Liver (tissue), 8 donors: ENCODE measurements at regions not wholly inside any gene's neighbourhood (a gene's known extent, or its start where the extent isn't known, plus 50 kb on each side); places are given as distances from the start of the nearest gene placed in this dataset.

Experiments
- DNase-seq: peaks from one replicate; pipeline ENCODE4 v3.0.0-alpha.2; 2017; ENCODE audit warnings: low spot score
- H3K27ac ChIP-seq, 2 donors: one replicate each; pipeline ENCODE4 v1.7.0; 2013; ENCODE audit warnings: inconsistent platforms in 2 of 2, low read length in 2 of 2, control low read depth in 1 of 2, low read depth in 1 of 2, mild to moderate bottlenecking in 1 of 2
- H3K27me3 ChIP-seq, 4 donors: one replicate each; pipeline versions ENCODE4 v1.6.1 to v1.7.0; 2013; ENCODE audit warnings: low read length in 3 of 4, inconsistent platforms in 1 of 4, mild to moderate bottlenecking in 1 of 4, moderate library complexity in 1 of 4; ENCODE audit not compliant: control insufficient read depth in 4 of 4, insufficient read depth in 4 of 4
- H3K36me3 ChIP-seq, 4 donors: one replicate each; pipeline versions ENCODE4 v1.6.1 to v1.7.0; 2013; ENCODE audit warnings: low read length in 3 of 4, mild to moderate bottlenecking in 3 of 4, low read depth in 1 of 4, moderate library complexity in 1 of 4; ENCODE audit not compliant: control insufficient read depth in 4 of 4, insufficient read depth in 3 of 4
- H3K4me1 ChIP-seq, 4 donors: one replicate each; pipeline versions ENCODE4 v1.6.1 to v1.7.0; 2013; ENCODE audit warnings: low read length in 3 of 4, mild to moderate bottlenecking in 3 of 4, moderate library complexity in 1 of 4; ENCODE audit not compliant: control insufficient read depth in 4 of 4, insufficient read depth in 4 of 4
- H3K4me3 ChIP-seq, 3 donors: one replicate each; pipeline versions ENCODE4 v1.6.1 to v1.7.0; 2013; ENCODE audit warnings: low read length in 3 of 3, control low read depth in 1 of 3, low read depth in 1 of 3, mild to moderate bottlenecking in 1 of 3
- H3K9ac ChIP-seq, 2 donors: one replicate each; pipeline ENCODE4 v1.7.0; 2013; ENCODE audit warnings: low read length in 2 of 2, mild to moderate bottlenecking in 2 of 2, moderate library complexity in 2 of 2, control low read depth in 1 of 2, low read depth in 1 of 2
- H3K9me3 ChIP-seq, 4 donors: one replicate each; pipeline versions ENCODE4 v1.6.1 to v1.7.0; 2013; ENCODE audit warnings: low read length in 3 of 4; ENCODE audit not compliant: control insufficient read depth in 4 of 4
- FOXA1 ChIP-seq: IDR thresholded peaks from 2 replicates; pipeline ENCODE4 v1.6.1; 2016; ENCODE audit warnings: antibody characterized with exemption
- GABPA ChIP-seq, 2 donors: IDR thresholded peaks in 1 of 2; conservative IDR thresholded peaks in 1 of 2; 2 replicates each; pipeline ENCODE4 v1.6.1; 2016; ENCODE audit warnings: antibody characterized with exemption in 2 of 2, mild to moderate bottlenecking in 1 of 2, moderate library complexity in 1 of 2
- HNF4A ChIP-seq, 2 donors: conservative IDR thresholded peaks; 2 replicates each; pipeline ENCODE4 v1.6.1; 2016; ENCODE audit warnings: antibody characterized with exemption in 2 of 2, mild to moderate bottlenecking in 2 of 2
- HNF4G ChIP-seq: IDR thresholded peaks from 2 replicates; pipeline ENCODE4 v1.6.1; 2016; ENCODE audit warnings: antibody characterized with exemption
- JUND ChIP-seq, 2 donors: IDR thresholded peaks; 2 replicates each; pipeline ENCODE4 v1.6.1; 2016; ENCODE audit warnings: antibody characterized with exemption in 2 of 2
- RAD21 ChIP-seq, 2 donors: IDR thresholded peaks; 2 replicates each; pipeline ENCODE4 v1.6.1; 2016; ENCODE audit warnings: antibody characterized with exemption in 2 of 2, mild to moderate bottlenecking in 2 of 2
- RXRA ChIP-seq, 2 donors: IDR thresholded peaks; 2 replicates each; pipeline ENCODE4 v1.6.1; 2017 to 2018; ENCODE audit warnings: antibody characterized with exemption in 2 of 2, mild to moderate bottlenecking in 1 of 2
- TAF1 ChIP-seq: conservative IDR thresholded peaks from 2 replicates; pipeline ENCODE4 v1.6.1; 2016; ENCODE audit warnings: antibody characterized with exemption, mild to moderate bottlenecking
- YY1 ChIP-seq: IDR thresholded peaks from 2 replicates; pipeline ENCODE4 v1.6.1; 2016; ENCODE audit warnings: antibody characterized with exemption, mild to moderate bottlenecking
- WGBS: extraction: QIAGEN DNeasy Blood & Tissue Kit; methylation state at CpG from one replicate; pipeline ENCODE4 v1.1.7; 2013; 5-methylcytosine and 5-hydroxymethylcytosine counted together
- TF ChIP-seq, protein P1 (sequence below): fragments of 150-350 bp; IDR thresholded peaks from 2 replicates; pipeline ENCODE4 v1.5.1; 2017; ENCODE audit warnings: improper control_type of control experiment, low read depth, low read length; ENCODE audit not compliant: missing input control
- TF ChIP-seq, protein P2 (sequence below): IDR thresholded peaks from 2 replicates; pipeline ENCODE4 v1.6.1; 2016; ENCODE audit warnings: antibody characterized with exemption
- TF ChIP-seq, protein P3 (sequence below): IDR thresholded peaks from 2 replicates; pipeline ENCODE4 v1.6.1; 2016; ENCODE audit warnings: antibody characterized with exemption
- TF ChIP-seq, protein P4 (sequence below): IDR thresholded peaks from 2 replicates; pipeline ENCODE4 v1.6.1; 2016; ENCODE audit warnings: antibody characterized with exemption, mild to moderate bottlenecking
- donor health status: healthy.
- donor health status: healthy.
- donor health status: healthy.
- donor health status: healthy.
- donor health status: healthy.

DNA sequence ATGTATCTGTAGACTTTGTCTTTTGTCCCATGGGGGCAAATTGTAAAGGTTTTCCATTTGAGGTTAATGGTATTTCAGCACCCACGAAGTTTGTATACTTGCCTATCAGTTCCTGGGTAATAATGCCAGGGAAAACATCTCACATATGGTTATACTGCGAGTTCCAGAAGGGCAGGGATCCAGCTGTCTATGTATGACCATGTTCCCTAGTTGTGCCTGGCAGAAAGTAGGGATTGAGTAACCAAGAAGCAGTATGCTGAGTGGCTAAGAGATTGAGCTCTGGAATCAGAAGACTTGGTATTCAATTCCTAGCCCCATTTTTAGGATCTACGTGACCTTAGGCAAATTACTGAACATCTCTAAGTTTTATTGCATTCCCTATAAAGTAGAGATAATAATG lies 173.2 kb upstream of the PWP1 start:
- no peak for DNase-seq
- H3K27me3 ChIP-seq = no peaks in the 10 kb centered on the region
- no peaks in the 10 kb centered on the region for H3K9me3 ChIP-seq
- H3K9ac ChIP-seq = no peak overlapping the region
- TF ChIP-seq, protein P1, sequence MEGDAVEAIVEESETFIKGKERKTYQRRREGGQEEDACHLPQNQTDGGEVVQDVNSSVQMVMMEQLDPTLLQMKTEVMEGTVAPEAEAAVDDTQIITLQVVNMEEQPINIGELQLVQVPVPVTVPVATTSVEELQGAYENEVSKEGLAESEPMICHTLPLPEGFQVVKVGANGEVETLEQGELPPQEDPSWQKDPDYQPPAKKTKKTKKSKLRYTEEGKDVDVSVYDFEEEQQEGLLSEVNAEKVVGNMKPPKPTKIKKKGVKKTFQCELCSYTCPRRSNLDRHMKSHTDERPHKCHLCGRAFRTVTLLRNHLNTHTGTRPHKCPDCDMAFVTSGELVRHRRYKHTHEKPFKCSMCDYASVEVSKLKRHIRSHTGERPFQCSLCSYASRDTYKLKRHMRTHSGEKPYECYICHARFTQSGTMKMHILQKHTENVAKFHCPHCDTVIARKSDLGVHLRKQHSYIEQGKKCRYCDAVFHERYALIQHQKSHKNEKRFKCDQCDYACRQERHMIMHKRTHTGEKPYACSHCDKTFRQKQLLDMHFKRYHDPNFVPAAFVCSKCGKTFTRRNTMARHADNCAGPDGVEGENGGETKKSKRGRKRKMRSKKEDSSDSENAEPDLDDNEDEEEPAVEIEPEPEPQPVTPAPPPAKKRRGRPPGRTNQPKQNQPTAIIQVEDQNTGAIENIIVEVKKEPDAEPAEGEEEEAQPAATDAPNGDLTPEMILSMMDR = no peak
- TF ChIP-seq FOXA1 (no peak), RXRA (IDR thresholded peaks at IDR 0.05) (no peak), HNF4G (no peak), HNF4A (conservative IDR thresholded peaks at IDR 0.05) (no peak), TAF1 (no peak), GABPA (IDR thresholded peaks at IDR 0.05 in 1 of 2, conservative IDR thresholded peaks at IDR 0.05 in 1 of 2) (no peak), RAD21 (IDR thresholded peaks at IDR 0.05) (no peak)
- TF ChIP-seq, protein P2, sequence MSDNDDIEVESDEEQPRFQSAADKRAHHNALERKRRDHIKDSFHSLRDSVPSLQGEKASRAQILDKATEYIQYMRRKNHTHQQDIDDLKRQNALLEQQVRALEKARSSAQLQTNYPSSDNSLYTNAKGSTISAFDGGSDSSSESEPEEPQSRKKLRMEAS = no peak
- H3K4me1 ChIP-seq = peaks cover 0 to 5% (median 4%) of the 10 kb centered on the region in 4 donors
- H3K27ac ChIP-seq = no peak overlapping the region
- 76% methylated on average over 3 of the region's 3 CpGs for WGBS
- no peak overlapping the region for H3K4me3 ChIP-seq
- no peaks in the 10 kb centered on the region for H3K36me3 ChIP-seq

DNA sequence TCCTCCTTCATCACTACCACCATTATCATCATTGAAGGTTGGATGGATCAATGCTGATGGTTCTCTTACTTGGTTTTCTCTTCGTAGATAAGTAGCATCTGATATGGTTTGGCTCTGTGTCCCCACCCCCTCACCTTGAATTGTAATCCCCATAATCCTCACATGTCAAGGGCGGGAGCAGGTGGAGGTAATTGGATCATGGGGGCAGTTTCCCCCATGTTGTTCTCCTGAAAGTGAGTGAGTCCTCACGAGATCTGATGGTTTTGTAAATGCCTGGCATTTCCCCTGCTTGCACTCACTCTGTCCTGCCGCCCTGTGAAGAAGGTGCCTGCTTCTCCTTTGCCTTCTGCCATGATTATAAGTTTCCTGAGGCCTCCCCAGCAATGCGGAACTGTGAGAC lies 172.4 kb upstream of the PWP1 start:
- Histone ChIP-seq H3K27me3 (no peaks in the 10 kb centered on the region), H3K36me3 (no peaks in the 10 kb centered on the region), H3K4me3 (no peak overlapping the region), H3K27ac (no peak overlapping the region), H3K9ac (no peak overlapping the region), H3K4me1 (peaks cover 0 to 5% (median 4%) of the 10 kb centered on the region in 4 donors), H3K9me3 (no peaks in the 10 kb centered on the region)
- TF ChIP-seq HNF4G (no peak), FOXA1 (no peak), YY1 (no peak), JUND (IDR thresholded peaks at IDR 0.05) (no peak)
- TF ChIP-seq, protein P3, sequence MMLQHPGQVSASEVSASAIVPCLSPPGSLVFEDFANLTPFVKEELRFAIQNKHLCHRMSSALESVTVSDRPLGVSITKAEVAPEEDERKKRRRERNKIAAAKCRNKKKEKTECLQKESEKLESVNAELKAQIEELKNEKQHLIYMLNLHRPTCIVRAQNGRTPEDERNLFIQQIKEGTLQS = no peak
- TF ChIP-seq, protein P4, sequence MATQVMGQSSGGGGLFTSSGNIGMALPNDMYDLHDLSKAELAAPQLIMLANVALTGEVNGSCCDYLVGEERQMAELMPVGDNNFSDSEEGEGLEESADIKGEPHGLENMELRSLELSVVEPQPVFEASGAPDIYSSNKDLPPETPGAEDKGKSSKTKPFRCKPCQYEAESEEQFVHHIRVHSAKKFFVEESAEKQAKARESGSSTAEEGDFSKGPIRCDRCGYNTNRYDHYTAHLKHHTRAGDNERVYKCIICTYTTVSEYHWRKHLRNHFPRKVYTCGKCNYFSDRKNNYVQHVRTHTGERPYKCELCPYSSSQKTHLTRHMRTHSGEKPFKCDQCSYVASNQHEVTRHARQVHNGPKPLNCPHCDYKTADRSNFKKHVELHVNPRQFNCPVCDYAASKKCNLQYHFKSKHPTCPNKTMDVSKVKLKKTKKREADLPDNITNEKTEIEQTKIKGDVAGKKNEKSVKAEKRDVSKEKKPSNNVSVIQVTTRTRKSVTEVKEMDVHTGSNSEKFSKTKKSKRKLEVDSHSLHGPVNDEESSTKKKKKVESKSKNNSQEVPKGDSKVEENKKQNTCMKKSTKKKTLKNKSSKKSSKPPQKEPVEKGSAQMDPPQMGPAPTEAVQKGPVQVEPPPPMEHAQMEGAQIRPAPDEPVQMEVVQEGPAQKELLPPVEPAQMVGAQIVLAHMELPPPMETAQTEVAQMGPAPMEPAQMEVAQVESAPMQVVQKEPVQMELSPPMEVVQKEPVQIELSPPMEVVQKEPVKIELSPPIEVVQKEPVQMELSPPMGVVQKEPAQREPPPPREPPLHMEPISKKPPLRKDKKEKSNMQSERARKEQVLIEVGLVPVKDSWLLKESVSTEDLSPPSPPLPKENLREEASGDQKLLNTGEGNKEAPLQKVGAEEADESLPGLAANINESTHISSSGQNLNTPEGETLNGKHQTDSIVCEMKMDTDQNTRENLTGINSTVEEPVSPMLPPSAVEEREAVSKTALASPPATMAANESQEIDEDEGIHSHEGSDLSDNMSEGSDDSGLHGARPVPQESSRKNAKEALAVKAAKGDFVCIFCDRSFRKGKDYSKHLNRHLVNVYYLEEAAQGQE = no peak
- no peak for DNase-seq
- WGBS = 84% methylated on average over 5 of the region's 5 CpGs
